GM12878 (cell line): ENCODE measurements at regions not wholly inside any gene's neighbourhood (a gene's known extent, or its start where the extent isn't known, plus 50 kb on each side); places are given as distances from the start of the nearest gene placed in this dataset.

Experiments used
- BHLHE40 ChIP-seq, 2 experiments: fragments of 450-650 bp in 1 of 2; IDR thresholded peaks; 2 replicates each; pipeline ENCODE4 v1.6.1; 2011 to 2017; ENCODE audit warnings: low read depth in 2 of 2, borderline replicate concordance in 1 of 2, improper control_type of control experiment in 1 of 2, low read length in 1 of 2, mild to moderate bottlenecking in 1 of 2
- CTCF ChIP-seq, 3 experiments: IDR thresholded peaks in 2 of 3; conservative IDR thresholded peaks in 1 of 3; 2 replicates each; pipeline ENCODE4 v1.5.1; 2011; ENCODE audit warnings: low read depth in 3 of 3, low read length in 3 of 3, mild to moderate bottlenecking in 3 of 3, control low read depth in 2 of 3, moderate library complexity in 2 of 3, inconsistent platforms in 1 of 3, mixed read lengths in 1 of 3; ENCODE audit not compliant: control insufficient read depth in 2 of 3, insufficient read depth in 1 of 3; ENCODE audit errors: extremely low read depth in 1 of 3
- E4F1 ChIP-seq: fragments of 450-650 bp; IDR thresholded peaks from 2 replicates; pipeline ENCODE4 v1.6.1; 2018; ENCODE audit warnings: borderline replicate concordance, mild to moderate bottlenecking; ENCODE audit not compliant: partially characterized antibody
- GATAD2B ChIP-seq: fragments of 450-650 bp; conservative IDR thresholded peaks from 2 replicates; pipeline ENCODE4 v1.6.1; 2017; ENCODE audit warnings: low read depth, mild to moderate bottlenecking, moderate library complexity
- JUNB ChIP-seq: IDR thresholded peaks from 2 replicates; pipeline ENCODE4 v1.6.1; 2016; ENCODE audit warnings: antibody characterized with exemption, mild to moderate bottlenecking
- MEF2A ChIP-seq: IDR thresholded peaks from 2 replicates; pipeline ENCODE4 v1.6.1; 2011; ENCODE audit warnings: low read depth, mild to moderate bottlenecking, low read length, moderate library complexity; ENCODE audit not compliant: insufficient read depth
- MTA2 ChIP-seq: fragments of 450-650 bp; IDR thresholded peaks from 2 replicates; pipeline ENCODE4 v1.6.1; 2016; ENCODE audit warnings: low read depth, mild to moderate bottlenecking, moderate library complexity
- MXI1 ChIP-seq: fragments of 150-350 bp; IDR thresholded peaks from 2 replicates; pipeline ENCODE4 v1.6.1; 2011; ENCODE audit warnings: low read depth, mild to moderate bottlenecking, inconsistent platforms, low read length, improper control_type of control experiment
- NBN ChIP-seq: fragments of 450-650 bp; IDR thresholded peaks from 2 replicates; pipeline ENCODE4 v1.6.1; 2016
- NR2F1 ChIP-seq: fragments of 450-650 bp; conservative IDR thresholded peaks from 2 replicates; pipeline ENCODE4 v1.6.1; 2017; ENCODE audit warnings: mild to moderate bottlenecking
- SKIL ChIP-seq: fragments of 450-650 bp; IDR thresholded peaks from 2 replicates; pipeline ENCODE4 v1.6.1; 2017; ENCODE audit warnings: mild to moderate bottlenecking, low read depth, inconsistent platforms; ENCODE audit not compliant: poor library complexity, severe bottlenecking
- SMARCA5 ChIP-seq: fragments of 450-650 bp; IDR thresholded peaks from 2 replicates; pipeline ENCODE4 v1.6.1; 2017; ENCODE audit warnings: mild to moderate bottlenecking
- SP1 ChIP-seq: IDR thresholded peaks from one replicate; pipeline ENCODE4 v1.6.1; 2011; ENCODE audit warnings: low read depth, low read length
- TBL1XR1 ChIP-seq: IDR thresholded peaks from 2 replicates; pipeline ENCODE4 v1.6.1; 2012; ENCODE audit warnings: low read depth, low read length, improper control_type of control experiment
- ZNF217 ChIP-seq: fragments of 450-650 bp; IDR thresholded peaks from 2 replicates; pipeline ENCODE4 v1.6.1; 2017; ENCODE audit warnings: antibody characterized with exemption, mild to moderate bottlenecking
- ZNF687 ChIP-seq: fragments of 450-650 bp; IDR thresholded peaks from 2 replicates; pipeline ENCODE4 v1.6.1; 2017; ENCODE audit warnings: mild to moderate bottlenecking, moderate library complexity
- ZSCAN29 ChIP-seq: fragments of 450-650 bp; IDR thresholded peaks from 2 replicates; pipeline ENCODE4 v1.6.1; 2017; ENCODE audit warnings: mild to moderate bottlenecking, moderate library complexity

GRCh38 chr4:163591614-163592020 is 97.1 kb downstream of the TMA16 start (continued):
- TF ChIP-seq ZNF687 = 0 out of 2 replicates have a peak, but pooled peaks have one; percentile 23
- no peak for TF ChIP-seq SP1
- TF ChIP-seq E4F1 = no peak
- TF ChIP-seq SMARCA5 = peak; percentile 56
- peak; percentile 85 for TF ChIP-seq ZNF217
- TF ChIP-seq CTCF (IDR thresholded peaks at IDR 0.05 in 2 of 3, conservative IDR thresholded peaks at IDR 0.05 in 1 of 3; ENCODE audit: control insufficient read depth in 2 of 3, extremely low read depth in 1 of 3, insufficient read depth in 1 of 3, low read depth in 3 of 3, low read length in 3 of 3) = peak in 2 of 3 experiments; percentile 15; a peak in 2 of 6 replicates
- 0 out of 2 replicates have a peak, but pooled peaks have one; percentile 39 for TF ChIP-seq MEF2A
- peak; percentile 79; the same call in 1 of the 2 replicates for TF ChIP-seq NBN
- TF ChIP-seq MTA2 = peak; percentile 77
- 0 out of 2 replicates have a peak, but pooled peaks have one; percentile 17 for TF ChIP-seq NR2F1
- peak; percentile 32; a peak in 2 of 4 replicates for TF ChIP-seq BHLHE40 (IDR thresholded peaks at IDR 0.05; ENCODE audit: borderline replicate concordance in 1 of 2, low read depth in 2 of 2, low read length in 1 of 2)
- peak; percentile 63 for TF ChIP-seq SKIL
- TF ChIP-seq JUNB = no peak
- no peak for TF ChIP-seq MXI1
- TF ChIP-seq ZSCAN29 = no peak
- TF ChIP-seq TBL1XR1 = no peak; the same call in 1 of the 2 replicates
- TF ChIP-seq GATAD2B = no peak
